Heart left ventricle (tissue), 16 donors: ENCODE measurements at regions not wholly inside any gene's neighbourhood (a gene's known extent, or its start where the extent isn't known, plus 50 kb on each side); places are given as distances from the start of the nearest gene placed in this dataset.

Experiments
- ATAC-seq, 4 donors: fragments of 200-7000 bp; cut with Tn5 transposase; one replicate each; pipeline ENCODE4 v1.9.1; 2020 to 2022; ENCODE audit warnings: moderate library complexity in 4 of 4, mild to moderate bottlenecking in 3 of 4, moderate number of reproducible peaks in 1 of 4
- DNase-seq, 5 donors: peaks; one replicate each; pipeline ENCODE4 v3.0.0-alpha.2; 2020
- H3K27ac ChIP-seq, 12 donors: fragments of 200-600 bp; sonication (generic) in 4 of 12; one replicate each; pipeline versions ENCODE4 v1.5.0 to v1.8.0; 2016 to 2022; ENCODE audit warnings: mild to moderate bottlenecking in 2 of 12
- H3K27me3 ChIP-seq, 9 donors: fragments of 200-600 bp; sonication (generic) in 2 of 9; one replicate each; pipeline versions ENCODE4 v1.5.1 to v1.8.0; 2016 to 2022; ENCODE audit warnings: mild to moderate bottlenecking in 3 of 9
- H3K36me3 ChIP-seq, 9 donors: fragments of 200-600 bp; sonication (generic) in 2 of 9; one replicate each; pipeline versions ENCODE4 v1.5.0 to v1.8.0; 2018 to 2022; ENCODE audit warnings: mild to moderate bottlenecking in 2 of 9
- H3K4me1 ChIP-seq, 12 donors: fragments of 200-600 bp; sonication (generic) in 4 of 12; one replicate each; pipeline versions ENCODE4 v1.5.0 to v1.8.0; 2016 to 2022; ENCODE audit warnings: mild to moderate bottlenecking in 3 of 12
- H3K4me3 ChIP-seq, 12 donors: fragments of 200-600 bp; sonication (generic) in 4 of 12; one replicate each; pipeline versions ENCODE4 v1.5.0 to v1.8.0; 2017 to 2022; ENCODE audit warnings: mild to moderate bottlenecking in 9 of 12, moderate library complexity in 4 of 12
- H3K9me3 ChIP-seq, 12 donors: fragments of 200-600 bp; sonication (generic) in 4 of 12; one replicate each; pipeline versions ENCODE4 v1.5.0 to v1.8.0; 2016 to 2022; ENCODE audit warnings: mild to moderate bottlenecking in 1 of 12
- CTCF ChIP-seq, 12 donors: fragments of 200-600 bp; sonication (generic) in 4 of 12; IDR thresholded peaks; one replicate each; pipeline versions ENCODE4 v1.5.0 to v1.8.0; 2018 to 2022; ENCODE audit warnings: antibody characterized with exemption in 12 of 12, mild to moderate bottlenecking in 5 of 12
- POLR2A ChIP-seq, 2 donors: fragments of 450-650 bp; IDR thresholded peaks; one replicate each; pipeline ENCODE4 v1.6.1; 2017; ENCODE audit warnings: antibody characterized with exemption in 2 of 2, mild to moderate bottlenecking in 2 of 2, moderate library complexity in 2 of 2
- WGBS, 4 donors: extraction: QIAGEN DNeasy Blood & Tissue Kit in 2 of 4; methylation state at CpG; one replicate each; pipeline versions ENCODE4 v1.1.5 to v1.1.7; 2013 to 2018; 5-methylcytosine and 5-hydroxymethylcytosine counted together
- intact Hi-C, 10 donors: fragments of 100-400 bp; cut with DNase I; formaldehyde crosslinking; loops; one replicate each; pipeline versions ENCODE4 v1.11.1 to v1.14.2; 2022
- donor health status: ischemic (EF 13 %, LVEDD 7.1; RV severe dilation, severe dysfunction).
- donor health status: healthy with polysubstance abuse.
- donor health status: DM: no; HTN: yes; CAD: no.
- donor health status: DM: no; HTN: no; CAD: no.
- donor health status: ischemic (EF 25% LVEDD 6.9; RV normal size, moderate dysfunction).
- donor health status: ischemic (EF 25% LVEDD 5.7; RV mildly dilated, moderate dysfunction).
- donor health status: healthy.
- donor health status: DM: yes; HTN: yes; CAD: no.
- donor health status: ischemic (EF 35%, LVEDD 5.7; RV mildly dilated, moderate dysfunction).
- donor health status: nonischemic (EF 11% LVEDD 7.7; RV severe dilation, severe dysfunction).
- donor health status: DM: yes; HTN: yes; CAD: no.
- donor health status: PGD.
- donor health status: ischemic (EF 29% LVEDD 5.4; RV normal size, mild dysfunction).
- donor health status: nonischemic (EF 23%, LVEDD 6.1; RV moderate dilation, normal function).

GRCh38 chr14:63096186-63096585, 50.9 kb upstream of the KCNH5 start:
- H3K27me3 ChIP-seq: no peaks in the 10 kb centered on the region
- no peaks in the 10 kb centered on the region for H3K4me1 ChIP-seq
- H3K27ac ChIP-seq: no peak overlapping the region
- WGBS, 4 donors: 82 to 88% (median 86%) methylated on average over 4 of the region's 4 CpGs
- H3K9me3 ChIP-seq: no peaks in the 10 kb centered on the region
- no peak for DNase-seq
- H3K36me3 ChIP-seq: no peaks in the 10 kb centered on the region
- intact Hi-C loops: no loop called here
- no peak for ATAC-seq
- H3K4me3 ChIP-seq: no peak overlapping the region
- TF ChIP-seq POLR2A (IDR thresholded peaks at IDR 0.05) (no peak), CTCF (IDR thresholded peaks at IDR 0.05) (no peak)
